ENCODE measurements at regions not wholly inside any gene's neighbourhood (a gene's known extent, or its start where the extent isn't known, plus 50 kb on each side); places are given as distances from the start of the nearest gene placed in this dataset.
A peak's percentile ranks its signal among the peaks of the same experiment; 100 is the strongest.

DNA sequence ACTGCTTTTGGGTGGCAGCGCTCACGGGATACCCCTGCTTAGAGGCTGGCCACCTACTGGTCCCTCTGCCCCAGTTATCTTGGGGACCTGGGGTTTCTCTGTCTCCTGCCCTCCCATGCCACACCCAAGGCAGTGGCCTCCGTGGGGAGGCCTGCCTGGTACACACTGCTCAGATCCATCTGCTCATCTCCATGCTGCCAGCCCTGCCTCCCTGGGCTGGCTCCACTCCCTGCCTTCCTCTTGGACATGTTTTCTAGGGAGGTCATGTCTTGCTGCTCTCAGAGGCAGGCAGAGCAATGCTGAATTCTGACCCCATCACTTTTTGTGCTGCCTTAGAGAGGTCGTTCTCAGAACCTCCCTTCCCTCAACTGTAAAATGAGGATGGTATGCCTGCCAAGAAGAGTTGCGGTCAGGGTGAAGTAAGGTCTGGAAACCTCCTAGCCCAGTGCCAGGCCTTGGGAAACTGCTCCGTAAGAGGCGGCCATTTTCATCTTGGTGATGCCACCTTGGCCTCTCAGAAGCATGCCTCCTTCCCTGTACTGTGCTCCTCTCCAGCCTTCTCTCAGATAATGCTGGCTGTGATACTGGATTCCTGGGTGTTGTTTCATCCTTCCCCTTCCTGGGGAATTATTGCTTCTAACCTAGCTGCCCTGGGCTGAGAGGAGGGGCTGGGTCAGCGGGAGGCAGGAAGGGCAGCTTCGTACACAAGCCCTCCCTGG, 186.4 kb upstream of the ZBED5 start:
- no peak for DNase-seq (ENCODE audit: low read depth in 2 of 2)

DNA sequence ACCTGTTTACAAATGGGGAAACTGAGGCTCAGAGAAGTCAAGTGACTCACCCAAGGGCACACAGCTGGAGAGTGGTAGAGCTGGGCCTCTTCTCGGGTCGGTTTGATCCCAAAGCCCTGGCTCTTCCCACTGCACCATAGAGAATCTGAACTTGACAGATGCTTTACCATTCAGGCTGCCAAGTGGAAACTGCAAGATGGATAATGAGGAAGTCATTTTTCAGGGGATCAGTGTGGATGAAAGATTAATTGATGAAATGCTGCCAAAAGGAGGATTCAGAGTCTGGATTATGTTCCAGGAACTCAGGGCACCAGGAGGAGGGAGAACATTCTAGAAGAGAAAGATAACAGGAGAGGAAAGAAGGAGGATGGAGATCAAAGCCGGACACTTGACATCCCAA, 185.9 kb upstream of the ZBED5 start:
- no peak for DNase-seq (ENCODE audit: low read depth in 2 of 2)

DNA sequence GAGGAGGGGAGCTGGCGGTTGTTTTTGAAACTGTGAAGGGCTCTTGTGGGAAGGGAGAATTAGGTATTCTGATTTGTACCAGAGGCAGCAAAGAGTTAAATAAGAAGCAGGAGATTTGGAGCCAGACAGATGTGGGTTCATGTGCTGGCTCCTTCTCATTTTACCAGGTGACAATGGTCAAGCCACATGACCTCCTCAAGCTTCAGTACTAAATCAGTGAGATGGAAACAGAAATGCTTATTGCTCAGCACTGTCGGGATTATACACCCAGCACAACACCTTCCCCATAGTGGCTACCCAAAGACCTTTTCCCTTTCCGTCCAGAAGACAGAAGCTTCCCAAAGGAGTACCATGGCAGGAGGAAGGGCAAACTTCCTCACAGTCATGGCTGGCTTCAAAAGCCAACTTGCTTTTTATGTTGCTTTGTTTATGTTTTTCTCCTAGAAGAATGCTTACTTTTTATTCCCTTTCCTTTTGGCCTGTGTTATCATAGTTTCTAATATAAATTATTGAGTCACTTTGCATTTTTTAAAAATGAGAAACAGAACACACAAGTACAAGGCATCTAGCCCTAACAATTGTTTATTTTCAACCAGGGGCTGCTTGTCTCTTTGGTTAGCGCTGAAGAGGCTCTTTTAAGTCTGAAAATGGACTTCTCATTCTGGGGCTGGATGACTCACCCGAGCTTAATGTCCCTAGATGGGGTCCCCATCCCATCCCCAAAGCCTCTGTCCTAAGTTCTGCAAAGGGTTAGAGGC, 181.5 kb upstream of the ZBED5 start:
- no peak for DNase-seq (ENCODE audit: low read depth in 2 of 2)

DNA sequence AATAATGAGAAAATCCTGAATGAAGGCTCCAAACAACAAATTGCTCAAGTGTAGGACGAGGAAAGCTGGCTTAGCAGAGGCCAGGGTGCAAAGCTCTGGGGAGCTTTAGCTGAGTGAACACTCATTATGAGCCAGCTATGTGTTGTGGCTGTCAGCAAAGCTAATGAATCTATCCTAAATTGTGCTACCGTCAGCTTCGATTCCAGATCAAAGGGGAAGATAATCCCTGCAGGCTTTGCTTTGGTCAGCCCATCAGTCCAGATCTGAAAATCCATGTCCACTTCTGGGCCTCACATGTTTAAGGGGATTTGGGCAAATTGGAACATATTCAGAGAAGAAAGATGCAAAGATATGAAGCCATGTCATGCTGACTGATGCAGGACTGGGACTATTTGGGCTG, 180.9 kb upstream of the ZBED5 start:
- DNase-seq (ENCODE audit: low read depth in 2 of 2): no peak

DNA sequence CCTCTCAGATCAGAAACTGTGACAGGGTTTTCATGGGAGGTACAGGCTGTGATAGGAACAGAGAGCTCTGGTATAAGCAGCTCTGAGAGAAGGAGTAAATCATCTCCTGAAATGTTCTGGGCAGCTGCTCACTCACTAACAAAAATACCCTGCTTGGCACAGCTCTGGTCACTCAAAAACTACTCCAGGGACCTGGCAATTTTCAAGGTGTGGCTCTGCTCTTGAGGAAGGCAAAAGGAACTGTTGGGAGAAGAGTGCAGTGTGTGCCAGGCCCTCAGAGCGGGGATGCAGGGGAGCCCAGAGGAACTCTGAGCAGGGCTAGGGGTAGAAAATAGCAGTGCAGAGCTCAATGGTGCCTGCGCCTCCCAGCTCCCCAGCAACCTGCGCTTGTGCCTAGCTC, 180.5 kb upstream of the ZBED5 start:
- no peak for DNase-seq (ENCODE audit: low read depth in 2 of 2)

DNA sequence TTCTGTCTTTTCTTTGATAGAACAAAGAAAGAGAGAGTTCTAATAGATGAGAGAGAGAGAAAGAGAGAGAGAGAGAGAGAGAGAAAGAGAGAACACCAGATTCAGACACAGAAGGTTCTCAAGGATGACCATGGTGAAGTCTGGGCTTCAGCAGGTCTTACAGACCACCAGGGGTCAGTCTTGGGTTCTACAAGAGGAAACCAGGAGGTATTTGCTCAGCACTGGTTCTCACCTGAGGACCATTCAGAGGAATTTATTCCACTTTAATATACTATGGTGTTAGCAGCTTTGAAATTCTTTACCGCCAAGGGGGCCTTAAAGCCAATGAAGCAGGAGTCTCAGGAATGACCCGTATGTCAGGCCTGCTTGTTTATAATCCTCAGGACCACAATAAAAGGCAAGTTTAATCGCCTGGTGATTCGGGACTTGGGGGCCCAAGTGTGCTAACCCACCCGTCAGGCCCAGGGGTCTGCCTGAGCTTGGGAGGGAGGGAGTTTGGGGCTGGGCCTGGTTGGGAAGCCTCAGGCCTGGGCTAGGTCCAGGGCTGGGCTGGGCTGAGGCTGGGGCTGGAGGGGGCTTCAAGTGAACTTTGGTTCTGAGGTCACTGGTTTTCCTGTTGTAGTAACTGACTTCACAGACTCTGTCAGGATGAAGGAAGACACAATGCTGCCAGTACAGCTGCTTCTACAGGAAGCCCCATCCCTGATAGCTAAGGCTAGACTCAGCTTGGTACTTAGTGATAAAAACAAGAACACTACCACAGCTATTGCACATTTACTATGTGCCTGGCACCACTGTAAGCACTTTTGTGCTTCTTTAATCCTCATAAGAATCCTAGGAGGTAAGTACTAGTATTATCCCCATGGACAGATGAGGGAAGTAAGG, 179.2 kb upstream of the ZBED5 start:
- peak in 1 of 2 donors; percentile 24 for DNase-seq (ENCODE audit: low read depth in 2 of 2)

DNA sequence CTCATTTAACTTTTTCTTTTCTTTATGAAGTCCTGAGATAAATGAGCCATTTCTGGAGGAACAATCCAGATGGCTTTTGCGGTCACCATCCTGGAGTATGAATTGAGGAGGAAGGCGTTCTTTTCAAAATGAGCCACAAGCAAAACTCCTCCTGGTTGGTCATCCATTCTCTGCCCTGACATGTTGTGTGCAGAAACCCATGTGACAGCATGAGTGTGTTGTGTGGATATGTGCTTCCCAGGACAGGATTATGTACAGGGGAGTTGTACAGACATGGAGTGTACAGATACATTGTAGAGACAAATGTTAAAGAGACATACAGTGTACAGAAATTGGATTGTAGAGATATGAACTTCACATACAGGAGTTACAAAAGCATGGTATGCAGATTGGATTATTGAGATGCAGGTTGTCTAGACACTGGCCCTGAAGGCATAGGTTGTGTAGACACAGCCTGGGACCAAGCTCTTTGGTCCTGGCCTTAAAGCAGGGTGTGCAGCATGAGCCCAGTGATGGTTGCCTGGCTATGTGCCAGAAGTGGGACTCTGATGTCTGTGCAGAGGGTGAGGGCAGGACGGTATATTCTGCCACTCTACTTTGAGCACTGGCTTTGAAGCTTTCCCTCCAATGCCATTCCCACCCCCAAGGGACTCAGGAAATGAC, 178.5 kb upstream of the ZBED5 start:
- DNase-seq (ENCODE audit: low read depth in 2 of 2): no peak

DNA sequence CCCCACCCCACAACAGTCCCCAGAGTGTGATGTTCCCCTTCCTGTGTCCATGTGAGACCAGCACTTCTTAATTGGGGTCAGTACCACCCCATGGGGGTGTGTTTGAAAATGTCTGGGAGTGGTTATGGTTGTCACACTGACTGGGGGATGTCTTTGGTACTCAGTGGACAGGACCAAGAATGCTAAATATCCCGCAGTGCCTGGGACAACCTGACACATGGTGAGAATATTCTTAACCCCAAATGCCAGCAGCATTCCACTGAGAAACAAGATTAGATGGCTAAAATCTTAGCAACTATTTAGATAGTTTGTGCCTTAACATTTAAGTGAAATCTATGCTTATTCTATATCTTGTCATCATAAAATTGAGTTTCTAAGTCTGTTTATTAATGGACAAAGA, 177.5 kb upstream of the ZBED5 start:
- no peak for DNase-seq (ENCODE audit: low read depth in 2 of 2)

DNA sequence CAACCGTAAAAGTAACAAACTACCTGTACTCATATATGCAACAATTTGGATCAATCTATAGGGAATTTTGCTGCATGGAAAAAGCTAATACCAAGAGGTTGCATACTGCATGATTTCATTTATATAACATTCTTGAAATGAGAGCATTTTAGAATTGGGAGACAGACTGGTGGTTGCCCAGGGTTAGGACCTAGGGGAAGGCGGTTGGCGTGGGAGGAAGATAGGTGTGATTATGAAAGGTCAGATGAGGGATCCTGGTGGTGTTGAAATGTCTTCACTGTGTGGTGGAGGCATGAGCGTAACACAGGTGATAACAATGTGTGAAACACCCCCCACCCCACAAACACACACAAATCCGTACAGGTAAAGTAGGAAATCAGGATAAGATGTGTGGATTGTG, 176.6 kb upstream of the ZBED5 start:
- no peak for DNase-seq (ENCODE audit: low read depth in 2 of 2)

DNA sequence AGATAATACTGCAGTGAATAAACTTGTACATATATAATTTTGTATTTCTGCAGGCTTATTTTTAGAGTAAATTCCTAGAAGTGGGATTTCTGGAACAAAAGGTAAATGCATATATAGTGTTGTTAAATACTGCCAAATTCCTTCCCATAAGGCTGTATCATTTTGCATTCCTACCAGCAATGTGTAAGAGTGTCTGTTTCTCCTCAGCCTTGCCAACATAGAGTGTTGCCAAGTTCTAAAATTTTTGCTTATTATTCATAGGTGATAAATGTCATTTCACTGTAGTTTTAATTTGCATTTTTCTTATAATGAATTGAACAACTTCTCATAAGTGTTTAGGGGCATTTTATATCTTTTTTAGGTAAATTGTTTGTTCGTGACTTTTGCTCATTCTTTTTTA, 174.2 kb upstream of the ZBED5 start:
- no peak for DNase-seq (ENCODE audit: low read depth in 2 of 2)

DNA sequence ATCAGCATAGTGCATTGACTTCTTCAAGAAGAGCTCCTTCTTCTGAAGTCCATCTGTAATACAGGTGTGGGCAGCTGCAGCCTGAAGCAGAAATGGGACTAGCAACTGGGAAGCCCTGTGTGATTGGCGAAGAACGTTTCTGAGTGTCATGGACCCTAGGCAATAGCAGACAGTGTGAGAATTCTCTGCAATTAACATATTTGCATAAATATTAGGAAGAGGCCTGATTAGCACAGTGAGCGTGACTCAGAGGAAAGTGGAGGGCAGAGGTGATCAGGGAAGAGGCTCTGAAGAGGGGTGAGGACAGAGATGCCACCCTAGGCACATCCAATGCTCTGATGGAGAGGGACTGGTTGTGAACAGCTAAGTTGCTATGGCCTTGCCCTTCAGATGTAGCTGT, 171.2 kb upstream of the ZBED5 start:
- no peak for DNase-seq (ENCODE audit: low read depth in 2 of 2)

DNA sequence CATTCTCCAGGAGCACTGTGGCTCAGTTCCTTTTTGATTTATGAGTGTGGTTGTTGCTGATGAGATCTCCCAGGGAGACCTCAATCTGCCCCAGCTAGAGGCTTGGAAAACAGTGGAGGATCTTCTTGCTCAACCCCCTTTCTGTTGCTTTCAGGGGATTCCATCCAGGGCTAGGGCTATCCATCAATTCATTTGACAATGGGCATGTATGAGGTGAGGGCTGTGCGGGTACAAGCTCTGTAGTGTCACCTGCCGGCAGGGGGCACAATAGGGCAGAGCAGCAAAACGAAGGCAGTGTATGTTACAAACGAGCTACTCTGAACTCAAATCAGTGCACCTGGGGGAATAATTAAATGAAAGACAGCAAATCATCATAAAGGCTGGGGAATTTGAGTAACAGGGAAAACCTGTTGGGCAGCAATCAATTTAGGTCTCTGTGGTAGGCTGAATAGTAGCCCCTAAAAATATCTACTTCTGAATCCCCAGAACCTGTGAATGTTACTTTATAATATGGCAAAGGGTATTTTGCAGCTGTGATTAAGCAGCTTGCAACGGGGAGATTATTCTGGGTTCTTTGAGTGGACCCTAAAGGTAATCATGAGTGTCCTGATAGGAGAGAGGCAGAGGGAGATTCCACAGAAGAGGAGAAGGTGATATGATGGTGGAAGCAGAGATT, 170.3 kb upstream of the ZBED5 start:
- peak; percentile 71 to 73 for DNase-seq (ENCODE audit: low read depth in 2 of 2)

DNA sequence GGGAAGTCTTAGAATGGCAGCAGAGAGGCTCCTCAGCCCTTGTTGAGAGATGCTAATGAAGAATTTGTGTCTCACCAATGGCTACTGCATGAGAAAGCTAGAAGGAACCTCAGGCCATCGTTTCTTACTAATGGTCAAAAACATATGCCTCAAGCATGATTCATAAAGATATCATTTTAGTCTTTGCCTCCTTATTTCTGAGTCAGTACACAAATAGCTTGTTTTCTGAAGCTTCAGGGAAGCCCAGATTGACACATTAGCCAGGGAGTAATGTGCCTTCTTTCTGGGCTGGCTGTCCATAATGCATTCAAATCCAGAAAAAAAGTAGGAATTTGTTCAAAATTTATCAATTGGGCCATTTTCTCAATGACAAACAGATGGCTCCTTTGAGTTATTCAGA, 169.4 kb upstream of the ZBED5 start:
- DNase-seq (ENCODE audit: low read depth in 2 of 2): no peak

DNA sequence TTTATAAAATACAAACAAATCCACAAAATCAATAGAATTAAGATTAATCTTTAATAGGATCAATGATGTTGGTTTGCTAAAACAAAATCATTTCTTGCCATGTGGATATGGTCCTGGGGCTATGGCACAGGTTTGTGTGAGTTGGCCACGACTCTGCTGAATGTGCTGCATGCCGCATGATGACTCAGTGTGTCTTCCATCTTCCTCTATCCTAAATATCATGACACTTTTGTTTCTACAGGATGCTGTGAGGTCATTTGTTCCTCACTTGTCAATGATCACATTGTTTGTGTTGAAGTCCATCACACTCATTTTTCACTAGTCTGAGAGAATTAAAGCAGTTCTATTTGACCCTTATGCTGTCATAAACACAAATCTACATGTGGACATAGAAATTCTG, 167.2 kb upstream of the ZBED5 start:
- DNase-seq (ENCODE audit: low read depth in 2 of 2): no peak

DNA sequence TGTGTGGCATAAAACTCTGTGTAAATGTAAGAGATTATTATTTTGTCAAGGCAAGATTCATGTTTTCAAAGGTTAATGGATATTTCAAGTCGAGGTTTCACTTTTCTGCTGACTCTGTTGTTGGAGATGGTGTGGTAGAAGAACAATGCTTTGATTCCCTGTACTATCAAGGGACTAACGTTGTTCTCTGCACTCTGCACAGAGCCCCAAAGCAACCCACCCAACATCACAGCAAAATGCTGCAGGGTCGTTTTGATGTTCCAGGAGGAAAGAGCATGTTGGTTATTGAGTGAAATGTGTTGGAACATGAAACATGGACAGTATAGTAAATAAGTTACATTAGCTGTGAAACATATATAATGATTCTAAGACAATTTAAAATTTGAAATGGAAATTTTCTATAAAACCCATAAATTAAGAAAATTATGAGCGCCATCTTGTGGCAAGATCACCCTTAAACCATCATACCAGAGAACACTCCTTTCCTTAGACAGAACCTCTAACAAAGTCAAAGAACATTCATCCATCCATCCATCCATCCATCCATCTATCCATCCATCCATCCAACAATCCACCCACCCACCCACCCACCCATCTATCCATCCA, 164.4 kb upstream of the ZBED5 start:
- DNase-seq (ENCODE audit: low read depth in 2 of 2): peak in 1 of 2 donors; percentile 21

DNA sequence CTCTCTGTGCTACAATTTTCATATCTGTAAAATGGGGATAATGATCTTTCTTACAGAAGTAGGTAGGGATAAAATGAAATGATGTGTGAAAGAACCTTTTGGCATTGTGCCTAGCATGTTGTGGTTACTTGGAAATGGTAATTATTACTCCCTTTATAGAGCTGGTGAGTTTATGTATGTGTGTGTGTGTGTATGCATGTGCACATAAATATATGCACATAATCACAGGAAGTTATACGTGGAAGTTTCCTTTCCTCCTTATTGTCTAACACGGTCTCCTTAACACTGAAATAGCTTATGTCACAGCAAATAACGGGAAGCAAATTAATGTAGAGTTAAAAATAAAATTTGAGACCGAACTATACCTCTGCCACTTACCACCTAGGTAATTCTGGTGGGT, 163.7 kb upstream of the ZBED5 start:
- no peak for DNase-seq (ENCODE audit: low read depth in 2 of 2)

DNA sequence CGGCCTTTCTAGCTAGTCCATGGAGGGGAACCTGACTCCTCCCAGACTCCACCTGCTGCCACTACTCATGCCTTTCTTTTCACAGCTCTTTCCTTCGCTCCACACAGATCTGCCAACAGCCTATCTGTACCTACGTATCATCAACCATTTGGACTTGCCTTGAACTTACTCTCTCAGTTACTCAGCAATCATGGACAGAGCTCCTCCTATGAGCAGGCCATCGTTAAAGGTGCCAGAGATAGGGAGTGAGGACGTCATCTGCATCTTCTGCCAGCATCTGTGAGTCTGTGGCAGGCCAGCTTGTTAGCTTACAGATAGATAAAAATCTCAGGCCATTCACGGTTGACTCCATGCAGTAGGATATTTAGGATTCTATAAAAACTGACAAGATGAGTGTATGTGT, 162.9 kb upstream of the ZBED5 start:
- DNase-seq (ENCODE audit: low read depth in 2 of 2): no peak

DNA sequence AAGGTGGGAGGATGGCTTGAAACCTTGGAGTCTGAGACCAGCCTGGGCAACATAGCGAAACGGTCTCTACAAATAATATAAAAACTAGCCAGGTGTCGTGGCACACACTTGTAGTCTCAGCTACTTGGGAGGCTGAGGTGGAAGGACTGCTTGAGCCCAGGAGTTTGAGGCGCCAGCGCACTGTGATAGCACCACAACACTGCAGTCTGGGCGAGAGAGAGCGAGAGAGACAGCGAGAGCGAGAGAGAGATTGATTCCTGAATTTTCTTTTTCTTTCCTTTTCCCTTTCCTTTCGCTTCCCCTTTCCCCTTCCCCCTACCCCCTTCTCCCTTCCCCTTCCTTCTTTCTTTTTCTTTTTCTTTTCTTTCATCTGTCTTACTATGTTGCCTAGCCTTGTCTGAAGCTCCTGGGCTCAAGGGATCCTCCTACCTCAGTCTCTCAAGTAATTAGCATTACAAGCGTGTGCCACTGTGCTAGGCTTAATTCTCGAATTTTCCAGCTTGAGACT, 162.4 kb upstream of the ZBED5 start:
- no peak for DNase-seq (ENCODE audit: low read depth in 2 of 2)

DNA sequence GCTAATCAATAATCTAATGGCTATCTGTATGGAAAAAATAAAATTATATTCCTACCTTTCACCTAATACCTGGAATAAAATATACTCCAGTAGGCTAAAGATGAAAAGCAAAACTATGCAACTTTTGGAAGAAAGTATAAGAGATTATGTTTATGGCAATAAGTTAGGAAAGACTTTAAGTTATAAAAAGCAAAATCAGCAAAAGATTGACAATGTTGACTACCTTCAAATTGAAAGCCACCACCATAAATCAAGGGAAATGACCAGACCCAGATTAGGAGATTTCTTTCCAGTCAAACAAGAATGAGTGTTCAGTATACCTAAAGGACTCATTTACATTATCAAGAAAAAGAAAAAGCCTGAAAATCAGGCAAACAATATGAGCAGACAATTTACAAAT, 159.1 kb upstream of the ZBED5 start:
- DNase-seq (ENCODE audit: low read depth in 2 of 2): no peak

DNA sequence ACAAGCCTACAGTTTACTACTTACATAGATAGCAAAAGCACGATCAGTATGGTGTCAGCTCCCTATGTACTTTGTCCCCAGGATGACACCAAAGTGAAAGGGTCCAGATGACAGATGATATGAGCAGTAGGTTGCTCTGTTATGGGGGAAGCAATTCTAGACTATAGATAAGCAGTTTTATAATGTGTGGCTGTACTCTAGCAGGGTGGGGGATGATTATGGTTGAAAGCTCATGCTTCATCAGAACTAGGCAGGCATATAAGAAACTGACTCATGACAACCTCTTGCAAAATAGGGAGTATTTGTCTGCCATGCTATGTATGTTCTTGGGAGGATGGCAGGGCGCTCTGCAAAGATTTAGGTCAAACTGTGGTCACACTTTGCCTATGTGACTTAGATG, 158.2 kb upstream of the ZBED5 start:
- DNase-seq (ENCODE audit: low read depth in 2 of 2): no peak

DNA sequence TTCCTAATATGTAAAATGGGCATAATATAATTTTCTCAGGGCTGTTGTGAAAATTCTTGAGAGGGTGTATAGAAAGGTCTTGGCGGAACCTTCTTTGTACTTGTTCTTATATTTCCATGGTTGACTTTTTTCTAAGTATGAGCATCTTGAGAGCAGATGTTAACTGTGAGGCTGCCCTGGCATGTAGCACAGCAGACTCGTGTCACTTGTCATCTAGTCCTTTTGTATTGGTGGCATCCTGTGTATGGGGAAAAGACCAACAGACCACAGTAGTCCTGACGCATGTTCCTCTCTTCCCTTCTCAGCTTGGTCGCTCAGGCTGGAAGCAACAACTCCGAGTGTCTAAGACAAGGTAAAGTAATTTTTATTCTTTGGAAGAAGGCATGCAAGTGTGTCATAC, 153.8 kb upstream of the ZBED5 start:
- DNase-seq (ENCODE audit: low read depth in 2 of 2): no peak

Measured in stimulated activated CD4-positive, alpha-beta T cell treated with anti-CD3 and anti-CD28 coated beads, Interleukin-1b, Interleukin-23, amount 100 ng/mL, for 4 hours (primary cell).